Ovary (tissue), 7 donors: ENCODE measurements at regions not wholly inside any gene's neighbourhood (a gene's known extent, or its start where the extent isn't known, plus 50 kb on each side); places are given as distances from the start of the nearest gene placed in this dataset.
"Not testable (repeated sequence)": the region's sequence is repeated elsewhere in the genome, so short reads cannot be mapped to it uniquely, and the experiment has no call there.

Experiments
- DNase-seq, 5 donors: peaks; one replicate each; pipeline ENCODE4 v3.0.0-alpha.2; 2019 to 2020
- H3K27ac ChIP-seq, 2 donors: fragments of 200-600 bp; one replicate each; pipeline versions ENCODE4 v1.5.1 to v1.8.0; 2019 to 2022
- H3K27me3 ChIP-seq: fragments of 200-600 bp; one replicate; pipeline ENCODE4 v1.8.0; 2022
- H3K36me3 ChIP-seq: fragments of 200-600 bp; sonication (generic); one replicate; pipeline ENCODE4 v1.5.1; 2019
- H3K4me1 ChIP-seq: one replicate; pipeline ENCODE4 v1.8.1; 2013; ENCODE audit warnings: mild to moderate bottlenecking, moderate library complexity; ENCODE audit not compliant: insufficient read depth
- H3K4me3 ChIP-seq: fragments of 200-600 bp; sonication (generic); one replicate; pipeline ENCODE4 v1.5.1; 2017
- H3K9me3 ChIP-seq, 2 donors: fragments of 200-600 bp in 1 of 2; sonication (generic) in 1 of 2; one replicate each; pipeline versions ENCODE4 v1.5.1 to v1.8.1; 2013 to 2019; ENCODE audit warnings: mild to moderate bottlenecking in 1 of 2, moderate library complexity in 1 of 2
- EP300 ChIP-seq: sonication (generic); formaldehyde crosslinking; IDR thresholded peaks from one replicate; pipeline ENCODE4 v1.6.1; 2017; ENCODE audit warnings: antibody characterized with exemption
- POLR2A ChIP-seq: fragments of 450-650 bp; IDR thresholded peaks from one replicate; pipeline ENCODE4 v1.6.1; 2017; ENCODE audit warnings: antibody characterized with exemption, mild to moderate bottlenecking, moderate library complexity
- WGBS, 3 donors: extraction: QIAGEN DNeasy Blood & Tissue Kit in 1 of 3; methylation state at CpG; one replicate each; pipeline versions ENCODE4 v1.1.5 to v1.1.7; 2013 to 2017; 5-methylcytosine and 5-hydroxymethylcytosine counted together
- intact Hi-C, 4 donors: fragments of 100-400 bp; cut with DNase I; formaldehyde crosslinking; loops; one replicate each; pipeline versions ENCODE4 v1.11.0 to v1.15.1; 2022 to 2023
- TF ChIP-seq, protein P1 (sequence below), 3 donors: fragments of 450-650 bp in 2 of 3; fragments of 200-600 bp in 1 of 3; IDR thresholded peaks; one replicate each; pipeline versions ENCODE4 v1.5.1 to v1.8.0; 2016 to 2022; ENCODE audit warnings: antibody characterized with exemption in 3 of 3, mild to moderate bottlenecking in 1 of 3
- donor health status: DM: no; HTN: no; CAD: no; lungs with moderate emphysema.
- donor health status: DM: no; HTN: no; CAD: no.
- donor health status: Bipolar disorder and iron deficiency.
- donor health status: DM: no; HTN: no; CAD: no.
- donor health status: DM: yes; HTN: yes; CAD: no.

DNA sequence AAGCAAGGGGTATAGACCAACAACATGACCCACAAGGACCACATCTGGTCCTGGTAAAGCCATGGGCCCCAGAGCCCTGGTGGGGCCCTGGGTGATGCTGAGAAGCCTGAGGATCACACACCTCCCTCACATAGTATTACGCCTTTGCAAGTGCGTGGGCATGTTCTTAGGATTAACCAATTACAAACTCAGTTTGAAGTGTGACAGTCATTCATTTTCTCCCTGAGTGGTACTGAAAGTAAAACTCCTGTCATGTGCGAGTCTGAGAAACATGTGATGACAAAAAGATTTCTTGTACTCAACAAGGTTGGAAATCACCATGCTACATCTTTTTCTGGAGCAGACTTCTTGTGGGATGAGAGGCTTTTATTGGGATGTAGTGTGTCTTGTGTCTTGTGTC, 315.3 kb upstream of the DUSP10 start:
- H3K4me3 ChIP-seq: no peak overlapping the region

DNA sequence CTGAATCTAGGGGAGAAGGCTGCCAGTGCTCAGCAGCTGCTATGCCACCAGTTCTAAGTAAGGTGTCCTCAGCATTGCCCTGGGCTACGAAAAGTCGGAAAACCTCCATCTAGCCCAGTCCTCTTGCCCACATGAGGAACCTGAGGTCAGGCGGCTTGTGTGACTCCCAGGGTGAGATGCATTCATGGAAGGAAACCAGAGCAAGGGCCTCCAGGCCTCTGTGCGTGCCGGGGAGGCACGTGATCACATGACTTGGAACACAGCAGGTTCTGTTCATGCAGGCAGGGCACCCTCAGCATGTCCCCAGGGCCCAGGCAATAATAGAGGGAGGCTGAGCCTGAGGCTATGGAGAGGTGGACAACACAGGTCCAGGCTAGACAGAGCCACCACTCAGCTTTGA, 312.5 kb upstream of the DUSP10 start:
- Histone ChIP-seq H3K27ac (no peak overlapping the region), H3K36me3 (no peaks in the 10 kb centered on the region), H3K27me3 (no peaks in the 10 kb centered on the region), H3K4me1 (no peaks in the 10 kb centered on the region), H3K9me3 (no peaks in the 10 kb centered on the region), H3K4me3 (no peak overlapping the region)
- intact Hi-C loops: no loop called here
- no peak for DNase-seq
- 85 to 89% (median 86%) methylated on average over 6 of the region's 6 CpGs for WGBS, 3 donors
- TF ChIP-seq POLR2A (no peak), EP300 (no peak)
- TF ChIP-seq, protein P1, sequence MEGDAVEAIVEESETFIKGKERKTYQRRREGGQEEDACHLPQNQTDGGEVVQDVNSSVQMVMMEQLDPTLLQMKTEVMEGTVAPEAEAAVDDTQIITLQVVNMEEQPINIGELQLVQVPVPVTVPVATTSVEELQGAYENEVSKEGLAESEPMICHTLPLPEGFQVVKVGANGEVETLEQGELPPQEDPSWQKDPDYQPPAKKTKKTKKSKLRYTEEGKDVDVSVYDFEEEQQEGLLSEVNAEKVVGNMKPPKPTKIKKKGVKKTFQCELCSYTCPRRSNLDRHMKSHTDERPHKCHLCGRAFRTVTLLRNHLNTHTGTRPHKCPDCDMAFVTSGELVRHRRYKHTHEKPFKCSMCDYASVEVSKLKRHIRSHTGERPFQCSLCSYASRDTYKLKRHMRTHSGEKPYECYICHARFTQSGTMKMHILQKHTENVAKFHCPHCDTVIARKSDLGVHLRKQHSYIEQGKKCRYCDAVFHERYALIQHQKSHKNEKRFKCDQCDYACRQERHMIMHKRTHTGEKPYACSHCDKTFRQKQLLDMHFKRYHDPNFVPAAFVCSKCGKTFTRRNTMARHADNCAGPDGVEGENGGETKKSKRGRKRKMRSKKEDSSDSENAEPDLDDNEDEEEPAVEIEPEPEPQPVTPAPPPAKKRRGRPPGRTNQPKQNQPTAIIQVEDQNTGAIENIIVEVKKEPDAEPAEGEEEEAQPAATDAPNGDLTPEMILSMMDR (IDR thresholded peaks at IDR 0.05): no peak

More for the DNA sequence above, 315.3 kb upstream of the DUSP10 start:
- H3K4me1 ChIP-seq: no peaks in the 10 kb centered on the region
- 89 to 92% (median 92%) methylated on average over 3 of the region's 3 CpGs for WGBS, 3 donors
- TF ChIP-seq POLR2A (no peak), EP300 (no peak)
- TF ChIP-seq, protein P1 (IDR thresholded peaks at IDR 0.05): no peak
- H3K27ac ChIP-seq: no peak overlapping the region
- no peaks in the 10 kb centered on the region for H3K36me3 ChIP-seq
- no peak for DNase-seq
- no peaks in the 10 kb centered on the region for H3K9me3 ChIP-seq
- intact Hi-C loops: no loop called here
- no peaks in the 10 kb centered on the region for H3K27me3 ChIP-seq

DNA sequence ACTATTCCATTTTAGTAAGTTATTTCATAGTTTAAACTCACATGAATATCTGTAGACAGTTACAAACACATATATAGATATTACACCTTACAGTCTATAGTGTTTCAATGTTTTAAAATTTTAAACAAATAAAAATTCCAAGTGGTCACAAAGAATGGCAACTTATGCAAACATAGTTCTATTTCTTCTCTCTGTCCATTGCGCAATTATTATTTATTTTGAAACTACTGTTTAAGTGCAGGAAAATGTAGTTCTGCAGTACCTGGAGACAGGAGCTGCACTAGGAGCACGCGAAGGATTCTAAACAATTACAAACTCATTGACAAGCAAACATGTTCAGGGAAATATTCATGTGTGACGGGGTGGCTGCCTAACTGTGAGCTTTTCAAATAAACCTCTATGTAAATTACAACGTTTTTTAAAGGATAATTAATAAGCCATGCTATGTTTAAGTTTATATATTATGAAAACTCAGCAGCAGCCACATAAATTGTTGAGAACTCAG, 312.0 kb upstream of the DUSP10 start:
- H3K27ac ChIP-seq: no peak overlapping the region
- WGBS, 3 donors: 77 to 86% (median 80%) methylated on average over 5 of the region's 5 CpGs
- TF ChIP-seq EP300 (no peak), POLR2A (no peak)
- TF ChIP-seq, protein P1 (IDR thresholded peaks at IDR 0.05): no peak

DNA sequence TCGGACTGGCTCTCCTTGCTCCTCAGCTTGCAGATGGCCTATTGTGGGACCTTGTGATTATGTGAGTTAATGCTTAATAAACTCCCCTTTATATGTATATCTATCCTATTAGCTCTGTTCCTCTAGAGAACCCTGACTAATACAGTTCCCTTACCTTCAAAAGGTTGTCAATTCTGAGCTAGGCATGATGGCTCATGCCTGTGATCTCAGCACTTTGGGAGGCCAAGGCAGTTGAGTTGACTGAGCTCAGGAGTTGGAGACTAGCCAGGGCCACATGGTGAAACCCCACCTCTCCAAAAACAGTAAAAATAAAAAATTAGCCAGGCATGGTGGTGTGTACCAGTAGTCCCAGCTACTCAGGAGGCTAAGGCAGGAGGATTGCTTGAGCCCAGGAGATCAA, 309.4 kb upstream of the DUSP10 start:
- H3K4me3 ChIP-seq, H3K27ac ChIP-seq, H3K4me1 ChIP-seq, intact Hi-C loops, H3K36me3 ChIP-seq, H3K27me3 ChIP-seq, DNase-seq, H3K9me3 ChIP-seq: not testable (repeated sequence)
- WGBS, 3 donors: 88 to 100% (median 96%) methylated on average over 1 of the region's 1 CpG

More for the DNA sequence above, 312.0 kb upstream of the DUSP10 start:
- H3K9me3 ChIP-seq: no peaks in the 10 kb centered on the region
- intact Hi-C loops: no loop called here
- H3K4me1 ChIP-seq: no peaks in the 10 kb centered on the region
- no peaks in the 10 kb centered on the region for H3K27me3 ChIP-seq
- no peaks in the 10 kb centered on the region for H3K36me3 ChIP-seq
- no peak for DNase-seq
- no peak overlapping the region for H3K4me3 ChIP-seq

DNA sequence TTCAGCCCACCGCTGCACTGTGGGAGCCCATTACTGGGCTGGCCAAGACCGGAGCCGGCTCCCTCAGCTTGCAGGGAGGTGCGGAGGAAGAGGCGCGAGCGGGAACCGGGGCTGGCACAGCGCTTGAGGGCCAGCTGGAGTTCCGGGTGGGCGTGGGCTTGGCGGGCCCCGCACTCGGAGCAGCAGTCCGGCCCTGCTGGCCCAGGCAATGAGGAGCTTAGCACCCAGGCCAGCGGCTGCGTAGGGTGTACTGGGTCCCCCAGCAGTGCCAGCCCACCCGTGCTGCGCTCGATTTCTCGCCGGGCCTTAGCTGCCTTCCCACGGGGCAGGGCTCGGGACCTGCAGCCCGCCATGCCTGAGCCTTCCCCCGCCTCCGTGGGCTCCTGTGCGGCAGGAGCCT, 307.8 kb upstream of the DUSP10 start:
- intact Hi-C loops, H3K27me3 ChIP-seq: not testable (repeated sequence)
- 97 to 98% (median 97%) methylated on average over 26 to 28 of the region's 28 CpGs for WGBS, 3 donors

More for the DNA sequence above, 307.8 kb upstream of the DUSP10 start:
- H3K4me3 ChIP-seq, H3K27ac ChIP-seq, H3K4me1 ChIP-seq, DNase-seq, H3K9me3 ChIP-seq, H3K36me3 ChIP-seq: not testable (repeated sequence)
